ENCODE measurements at regions not wholly inside any gene's neighbourhood (a gene's known extent, or its start where the extent isn't known, plus 50 kb on each side); places are given as distances from the start of the nearest gene placed in this dataset.

DNA sequence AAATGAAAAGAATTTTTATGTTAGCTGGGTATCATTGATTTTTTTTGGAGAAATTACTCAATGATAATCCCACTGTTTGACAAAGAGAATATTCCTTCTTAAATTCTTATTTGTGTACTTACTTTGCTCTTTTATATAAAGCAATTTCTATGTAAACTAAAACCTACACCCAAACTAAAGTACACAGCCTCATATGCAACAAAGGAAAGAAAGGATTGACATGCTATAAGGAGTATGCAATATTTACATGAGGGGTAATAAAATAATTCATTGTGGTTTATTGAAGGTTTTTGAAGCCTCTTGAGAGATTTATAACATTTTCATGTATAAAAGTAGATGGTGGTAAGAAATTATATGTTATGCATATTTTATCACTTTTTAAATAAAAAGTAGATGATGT lies 368.5 kb downstream of the CDH7 start:
- no peak overlapping the region for H3K27ac ChIP-seq (replicated peaks)
- no peak overlapping the region for H3K4me3 ChIP-seq (replicated peaks; ENCODE audit: insufficient read depth, low read length)
- DNase-seq (ENCODE audit: low read depth in 1 of 2, low spot score in 1 of 2) = no peak
- TF ChIP-seq, protein P1, sequence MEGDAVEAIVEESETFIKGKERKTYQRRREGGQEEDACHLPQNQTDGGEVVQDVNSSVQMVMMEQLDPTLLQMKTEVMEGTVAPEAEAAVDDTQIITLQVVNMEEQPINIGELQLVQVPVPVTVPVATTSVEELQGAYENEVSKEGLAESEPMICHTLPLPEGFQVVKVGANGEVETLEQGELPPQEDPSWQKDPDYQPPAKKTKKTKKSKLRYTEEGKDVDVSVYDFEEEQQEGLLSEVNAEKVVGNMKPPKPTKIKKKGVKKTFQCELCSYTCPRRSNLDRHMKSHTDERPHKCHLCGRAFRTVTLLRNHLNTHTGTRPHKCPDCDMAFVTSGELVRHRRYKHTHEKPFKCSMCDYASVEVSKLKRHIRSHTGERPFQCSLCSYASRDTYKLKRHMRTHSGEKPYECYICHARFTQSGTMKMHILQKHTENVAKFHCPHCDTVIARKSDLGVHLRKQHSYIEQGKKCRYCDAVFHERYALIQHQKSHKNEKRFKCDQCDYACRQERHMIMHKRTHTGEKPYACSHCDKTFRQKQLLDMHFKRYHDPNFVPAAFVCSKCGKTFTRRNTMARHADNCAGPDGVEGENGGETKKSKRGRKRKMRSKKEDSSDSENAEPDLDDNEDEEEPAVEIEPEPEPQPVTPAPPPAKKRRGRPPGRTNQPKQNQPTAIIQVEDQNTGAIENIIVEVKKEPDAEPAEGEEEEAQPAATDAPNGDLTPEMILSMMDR (IDR thresholded peaks at IDR 0.05; ENCODE audit: insufficient read depth, low read length) = no peak
- H3K27me3 ChIP-seq (ENCODE audit: insufficient read depth, poor library complexity, severe bottlenecking) = no peaks in the 10 kb centered on the region

DNA sequence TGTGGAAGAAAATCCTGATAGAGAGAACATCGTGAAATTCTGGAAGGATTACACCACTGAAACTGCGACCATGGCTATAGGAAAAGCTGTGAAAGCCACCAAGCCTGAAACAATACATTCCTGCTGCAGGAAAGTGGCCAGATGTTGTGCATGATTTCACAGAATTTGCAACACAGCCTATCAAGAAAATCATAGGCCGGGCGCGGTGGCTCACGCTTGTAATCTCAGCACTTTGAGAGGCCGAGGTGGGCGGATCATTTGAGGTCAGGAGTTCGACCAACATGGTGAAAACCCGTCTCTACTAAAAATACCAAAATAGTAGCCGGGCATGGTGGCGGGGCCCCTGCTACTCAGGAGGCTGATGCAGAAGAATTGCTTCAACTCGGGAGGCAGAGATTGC lies 360.2 kb downstream of the CDH7 start:
- no peak for DNase-seq (ENCODE audit: low read depth in 1 of 2, low spot score in 1 of 2)
- H3K27ac ChIP-seq (replicated peaks) = no peak overlapping the region
- H3K27me3 ChIP-seq (ENCODE audit: insufficient read depth, poor library complexity, severe bottlenecking) = no peaks in the 10 kb centered on the region
- no peak for TF ChIP-seq POLR2AphosphoS5 (IDR thresholded peaks at IDR 0.05; ENCODE audit: low read depth)
- TF ChIP-seq SPI1 (IDR thresholded peaks at IDR 0.05; ENCODE audit: borderline replicate concordance, low read depth) = no peak
- TF ChIP-seq, protein P1 (IDR thresholded peaks at IDR 0.05; ENCODE audit: insufficient read depth, low read length) = no peak
- TF ChIP-seq GABPA (IDR thresholded peaks at IDR 0.05; ENCODE audit: low read depth) = no peak
- TF ChIP-seq, protein P2, sequence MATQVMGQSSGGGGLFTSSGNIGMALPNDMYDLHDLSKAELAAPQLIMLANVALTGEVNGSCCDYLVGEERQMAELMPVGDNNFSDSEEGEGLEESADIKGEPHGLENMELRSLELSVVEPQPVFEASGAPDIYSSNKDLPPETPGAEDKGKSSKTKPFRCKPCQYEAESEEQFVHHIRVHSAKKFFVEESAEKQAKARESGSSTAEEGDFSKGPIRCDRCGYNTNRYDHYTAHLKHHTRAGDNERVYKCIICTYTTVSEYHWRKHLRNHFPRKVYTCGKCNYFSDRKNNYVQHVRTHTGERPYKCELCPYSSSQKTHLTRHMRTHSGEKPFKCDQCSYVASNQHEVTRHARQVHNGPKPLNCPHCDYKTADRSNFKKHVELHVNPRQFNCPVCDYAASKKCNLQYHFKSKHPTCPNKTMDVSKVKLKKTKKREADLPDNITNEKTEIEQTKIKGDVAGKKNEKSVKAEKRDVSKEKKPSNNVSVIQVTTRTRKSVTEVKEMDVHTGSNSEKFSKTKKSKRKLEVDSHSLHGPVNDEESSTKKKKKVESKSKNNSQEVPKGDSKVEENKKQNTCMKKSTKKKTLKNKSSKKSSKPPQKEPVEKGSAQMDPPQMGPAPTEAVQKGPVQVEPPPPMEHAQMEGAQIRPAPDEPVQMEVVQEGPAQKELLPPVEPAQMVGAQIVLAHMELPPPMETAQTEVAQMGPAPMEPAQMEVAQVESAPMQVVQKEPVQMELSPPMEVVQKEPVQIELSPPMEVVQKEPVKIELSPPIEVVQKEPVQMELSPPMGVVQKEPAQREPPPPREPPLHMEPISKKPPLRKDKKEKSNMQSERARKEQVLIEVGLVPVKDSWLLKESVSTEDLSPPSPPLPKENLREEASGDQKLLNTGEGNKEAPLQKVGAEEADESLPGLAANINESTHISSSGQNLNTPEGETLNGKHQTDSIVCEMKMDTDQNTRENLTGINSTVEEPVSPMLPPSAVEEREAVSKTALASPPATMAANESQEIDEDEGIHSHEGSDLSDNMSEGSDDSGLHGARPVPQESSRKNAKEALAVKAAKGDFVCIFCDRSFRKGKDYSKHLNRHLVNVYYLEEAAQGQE (IDR thresholded peaks at IDR 0.05; ENCODE audit: insufficient replicate concordance, low read depth) = no peak
- H3K4me3 ChIP-seq (replicated peaks; ENCODE audit: insufficient read depth, low read length) = no peak overlapping the region

DNA sequence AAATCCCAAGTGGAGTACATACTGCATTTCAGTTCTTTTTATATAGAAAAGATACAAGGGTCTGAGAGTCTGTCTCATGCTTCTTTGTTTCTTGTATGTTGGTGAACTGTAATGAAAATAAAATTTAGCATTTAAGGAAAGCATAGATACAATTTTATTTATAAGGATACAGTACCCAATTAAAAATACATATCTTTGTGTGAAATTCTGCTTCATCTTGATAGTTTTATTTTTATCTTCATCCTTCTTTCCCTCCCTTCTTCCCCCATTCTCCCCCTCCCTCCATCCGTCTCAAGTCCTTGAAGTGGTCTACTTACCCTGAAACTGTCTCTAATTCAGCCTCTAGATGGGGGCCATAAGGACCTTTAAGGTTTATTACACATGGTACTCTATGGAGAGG lies 359.8 kb downstream of the CDH7 start:
- Histone ChIP-seq H3K27ac (replicated peaks) (no peak overlapping the region), H3K27me3 (ENCODE audit: insufficient read depth, poor library complexity, severe bottlenecking) (no peaks in the 10 kb centered on the region), H3K4me3 (replicated peaks; ENCODE audit: insufficient read depth, low read length) (no peak overlapping the region)
- DNase-seq (ENCODE audit: low read depth in 1 of 2, low spot score in 1 of 2) = no peak
- TF ChIP-seq, protein P2 (IDR thresholded peaks at IDR 0.05; ENCODE audit: insufficient replicate concordance, low read depth) = no peak
- TF ChIP-seq SPI1 (IDR thresholded peaks at IDR 0.05; ENCODE audit: borderline replicate concordance, low read depth) = no peak
- TF ChIP-seq GABPA (IDR thresholded peaks at IDR 0.05; ENCODE audit: low read depth) = no peak
- no peak for TF ChIP-seq POLR2AphosphoS5 (IDR thresholded peaks at IDR 0.05; ENCODE audit: low read depth)
- TF ChIP-seq, protein P1 (IDR thresholded peaks at IDR 0.05; ENCODE audit: insufficient read depth, low read length) = no peak

DNA sequence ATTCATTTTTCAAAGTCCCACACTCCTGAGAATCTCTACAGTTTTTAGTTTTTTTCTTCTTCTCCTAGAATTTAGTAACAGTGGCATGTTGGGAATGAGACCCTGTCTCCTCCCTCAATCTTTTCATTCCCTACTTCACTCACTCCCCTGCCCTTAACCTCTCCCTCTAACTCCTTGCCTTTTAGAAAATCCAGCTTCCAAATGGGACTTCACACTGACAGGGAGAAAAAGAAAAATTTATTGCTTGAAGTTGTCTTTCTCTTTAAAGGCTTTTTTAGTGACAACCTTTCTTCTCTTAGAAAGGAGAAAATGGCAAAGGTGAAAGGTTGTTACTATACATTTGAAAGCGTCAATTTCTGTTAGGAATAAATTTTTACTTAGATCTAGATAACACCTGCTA lies 359.2 kb downstream of the CDH7 start:
- TF ChIP-seq GABPA (IDR thresholded peaks at IDR 0.05; ENCODE audit: low read depth) (no peak), POLR2AphosphoS5 (IDR thresholded peaks at IDR 0.05; ENCODE audit: low read depth) (no peak), SPI1 (IDR thresholded peaks at IDR 0.05; ENCODE audit: borderline replicate concordance, low read depth) (no peak)
- TF ChIP-seq, protein P1 (IDR thresholded peaks at IDR 0.05; ENCODE audit: insufficient read depth, low read length) = no peak
- TF ChIP-seq, protein P2 (IDR thresholded peaks at IDR 0.05; ENCODE audit: insufficient replicate concordance, low read depth) = no peak
- H3K27ac ChIP-seq (replicated peaks) = no peak overlapping the region

More for the DNA sequence above, 359.2 kb downstream of the CDH7 start:
- DNase-seq (ENCODE audit: low read depth in 1 of 2, low spot score in 1 of 2) = no peak
- Histone ChIP-seq H3K4me3 (replicated peaks; ENCODE audit: insufficient read depth, low read length) (no peak overlapping the region), H3K27me3 (ENCODE audit: insufficient read depth, poor library complexity, severe bottlenecking) (no peaks in the 10 kb centered on the region)

All from HL-60 (cell line).